ENCODE measurements at regions not wholly inside any gene's neighbourhood (a gene's known extent, or its start where the extent isn't known, plus 50 kb on each side); places are given as distances from the start of the nearest gene placed in this dataset.

GRCh38 chr2:22656426-22656825 lies 728.6 kb upstream of the KLHL29 start:
- no peak overlapping the region for H3K27ac ChIP-seq (ENCODE audit: low read length)
- in situ Hi-C loops (cut with HindIII; ENCODE audit: low pct_unique_long_range_greater_than_20kb, low sequenced_read_pairs) (no loop called here), intact Hi-C loops (cut with micrococcal nuclease; ENCODE audit: unreplicated experiment) (no loop called here)
- TF ChIP-seq POLR2AphosphoS5 (IDR thresholded peaks at IDR 0.05; ENCODE audit: low read depth, low read length) (no peak), TCF7L2 (IDR thresholded peaks at IDR 0.05; ENCODE audit: low read depth, low read length) (no peak), REST (IDR thresholded peaks at IDR 0.05; ENCODE audit: insufficient read depth in 1 of 2, low read depth in 2 of 2, low read length in 1 of 2) (no peak), CTCF (IDR thresholded peaks at IDR 0.05) (no peak), SIN3A (IDR thresholded peaks at IDR 0.05; ENCODE audit: borderline replicate concordance, insufficient read depth, low read depth, low read length) (no peak)
- no peaks in the 10 kb centered on the region for H3K36me3 ChIP-seq (ENCODE audit: control insufficient read depth, insufficient read depth, low read length)
- no peaks in the 10 kb centered on the region for H3K4me1 ChIP-seq (ENCODE audit: control insufficient read depth, insufficient read depth, low read length)
- no peaks in the 10 kb centered on the region for H3K27me3 ChIP-seq (ENCODE audit: control insufficient read depth, insufficient read depth, low read length)
- DNase-seq (ENCODE audit: low read depth, low spot score) (no peak), ATAC-seq (no peak)
- ChIA-PET CTCF (no interaction called here), POLR2A (interaction anchor here (0.6 kb wide), 1 partner anchor 18 kb away, joined by 5 read pairs; no protein-coding TSS in a partner anchor)
- H3K4me3 ChIP-seq (ENCODE audit: low read depth in 2 of 2, low read length in 2 of 2) = no peak overlapping the region
- BruUV-seq (replicated peaks) = no TSS peak
- H3K9me3 ChIP-seq (ENCODE audit: control insufficient read depth, insufficient read depth, low read depth, low read length) = no peaks in the 10 kb centered on the region

GRCh38 chr2:22673529-22673928 lies 711.5 kb upstream of the KLHL29 start:
- no peak for ATAC-seq
- no peaks in the 10 kb centered on the region for H3K36me3 ChIP-seq (ENCODE audit: control insufficient read depth, insufficient read depth, low read length)
- TF ChIP-seq POLR2AphosphoS5 (IDR thresholded peaks at IDR 0.05; ENCODE audit: low read depth, low read length) (no peak), TCF7L2 (IDR thresholded peaks at IDR 0.05; ENCODE audit: low read depth, low read length) (no peak), REST (IDR thresholded peaks at IDR 0.05; ENCODE audit: insufficient read depth in 1 of 2, low read depth in 2 of 2, low read length in 1 of 2) (no peak), CTCF (IDR thresholded peaks at IDR 0.05) (no peak), SIN3A (IDR thresholded peaks at IDR 0.05; ENCODE audit: borderline replicate concordance, insufficient read depth, low read depth, low read length) (no peak)
- intact Hi-C loops (cut with micrococcal nuclease; ENCODE audit: unreplicated experiment) = no loop called here
- POLR2A ChIA-PET = no interaction called here
- no peaks in the 10 kb centered on the region for H3K4me1 ChIP-seq (ENCODE audit: control insufficient read depth, insufficient read depth, low read length)
- H3K4me3 ChIP-seq (ENCODE audit: low read depth in 2 of 2, low read length in 2 of 2) = no peak overlapping the region
- no peak for DNase-seq (ENCODE audit: low read depth, low spot score)
- H3K27me3 ChIP-seq (ENCODE audit: control insufficient read depth, insufficient read depth, low read length) = no peaks in the 10 kb centered on the region
- no peak overlapping the region for H3K27ac ChIP-seq (ENCODE audit: low read length)
- no TSS peak for BruUV-seq (replicated peaks)
- CTCF ChIA-PET = no interaction called here
- in situ Hi-C loops (cut with HindIII; ENCODE audit: low pct_unique_long_range_greater_than_20kb, low sequenced_read_pairs) = no loop called here
- no peaks in the 10 kb centered on the region for H3K9me3 ChIP-seq (ENCODE audit: control insufficient read depth, insufficient read depth, low read depth, low read length)

Data from Panc1 (cell line).